MG63 (cell line): ENCODE measurements at regions not wholly inside any gene's neighbourhood (a gene's known extent, or its start where the extent isn't known, plus 50 kb on each side); places are given as distances from the start of the nearest gene placed in this dataset.

Experiments used
- DNase-seq: peaks from one replicate; pipeline ENCODE4 v3.0.0-alpha.2; 2020
- H3K27me3 ChIP-seq: fragments of 250-450 bp; sonication (Bioruptor Pico); 2 replicates; pipeline ENCODE4 v1.5.1; 2020; ENCODE audit warnings: mild to moderate bottlenecking, moderate library complexity
- H3K36me3 ChIP-seq: fragments of 250-450 bp; sonication (Bioruptor Pico); 2 replicates; pipeline ENCODE4 v1.5.1; 2020; ENCODE audit warnings: mild to moderate bottlenecking, moderate library complexity
- H3K4me3 ChIP-seq: fragments of 250-450 bp; sonication (Bioruptor Pico); 2 replicates; pipeline ENCODE4 v1.5.1; 2020; ENCODE audit warnings: mild to moderate bottlenecking, moderate library complexity
- H3K9me3 ChIP-seq: fragments of 250-450 bp; sonication (Bioruptor Pico); 2 replicates; pipeline ENCODE4 v1.5.1; 2020; ENCODE audit warnings: mild to moderate bottlenecking, moderate library complexity

GRCh38 chr4:138049355-138049754, 192.8 kb downstream of the SLC7A11 start:
- Histone ChIP-seq H3K36me3 (no peaks in the 10 kb centered on the region), H3K27me3 (no peaks in the 10 kb centered on the region), H3K9me3 (no peaks in the 10 kb centered on the region), H3K4me3 (no peak overlapping the region)
- no peak for DNase-seq

- DNase-seq: no peak
- Histone ChIP-seq H3K27me3 (no peaks in the 10 kb centered on the region), H3K4me3 (no peak overlapping the region), H3K36me3 (no peaks in the 10 kb centered on the region), H3K9me3 (no peaks in the 10 kb centered on the region)
Measured at GRCh38 chr4:138047290-138047689, 194.9 kb downstream of the SLC7A11 start.

- H3K36me3 ChIP-seq: no peaks in the 10 kb centered on the region
- H3K27me3 ChIP-seq: no peaks in the 10 kb centered on the region
- no peaks in the 10 kb centered on the region for H3K9me3 ChIP-seq
- H3K4me3 ChIP-seq: no peak overlapping the region
- no peak for DNase-seq
Measured at GRCh38 chr4:138045036-138045435, 197.1 kb downstream of the SLC7A11 start.

- DNase-seq: no peak
- no peak overlapping the region for H3K4me3 ChIP-seq
- no peaks in the 10 kb centered on the region for H3K27me3 ChIP-seq
- no peaks in the 10 kb centered on the region for H3K36me3 ChIP-seq
- no peaks in the 10 kb centered on the region for H3K9me3 ChIP-seq
Measured at GRCh38 chr4:138039010-138039409, 203.1 kb downstream of the SLC7A11 start.

- no peaks in the 10 kb centered on the region for H3K9me3 ChIP-seq
- no peak for DNase-seq
- H3K27me3 ChIP-seq: no peaks in the 10 kb centered on the region
- no peak overlapping the region for H3K4me3 ChIP-seq
- H3K36me3 ChIP-seq: no peaks in the 10 kb centered on the region
Measured at GRCh38 chr4:138037696-138038095, 204.5 kb downstream of the SLC7A11 start.

GRCh38 chr4:138035781-138036258, 206.3 kb downstream of the SLC7A11 start:
- Histone ChIP-seq H3K9me3 (no peaks in the 10 kb centered on the region), H3K36me3 (no peaks in the 10 kb centered on the region), H3K4me3 (no peak overlapping the region), H3K27me3 (no peaks in the 10 kb centered on the region)
- DNase-seq: no peak

GRCh38 chr4:138034871-138035270, 207.3 kb downstream of the SLC7A11 start:
- no peak for DNase-seq
- Histone ChIP-seq H3K9me3 (no peaks in the 10 kb centered on the region), H3K4me3 (no peak overlapping the region), H3K36me3 (no peaks in the 10 kb centered on the region), H3K27me3 (no peaks in the 10 kb centered on the region)

- no peak for DNase-seq
- Histone ChIP-seq H3K9me3 (no peaks in the 10 kb centered on the region), H3K27me3 (no peaks in the 10 kb centered on the region), H3K4me3 (no peak overlapping the region), H3K36me3 (no peaks in the 10 kb centered on the region)
Measured at GRCh38 chr4:138032222-138032621, 209.9 kb downstream of the SLC7A11 start.

- H3K4me3 ChIP-seq: no peak overlapping the region
- H3K27me3 ChIP-seq: no peaks in the 10 kb centered on the region
- H3K36me3 ChIP-seq: no peaks in the 10 kb centered on the region
- H3K9me3 ChIP-seq: no peaks in the 10 kb centered on the region
- DNase-seq: no peak
Measured at GRCh38 chr4:138030375-138030774, 211.8 kb downstream of the SLC7A11 start.

GRCh38 chr4:138028923-138029322, 213.2 kb downstream of the SLC7A11 start:
- Histone ChIP-seq H3K4me3 (no peak overlapping the region), H3K9me3 (no peaks in the 10 kb centered on the region), H3K36me3 (no peaks in the 10 kb centered on the region), H3K27me3 (no peaks in the 10 kb centered on the region)
- no peak for DNase-seq

GRCh38 chr4:138021139-138021830, 220.9 kb downstream of the SLC7A11 start:
- Histone ChIP-seq H3K9me3 (no peaks in the 10 kb centered on the region), H3K27me3 (no peaks in the 10 kb centered on the region), H3K4me3 (no peak overlapping the region), H3K36me3 (no peaks in the 10 kb centered on the region)
- no peak for DNase-seq

GRCh38 chr4:138014590-138015288, 227.4 kb downstream of the SLC7A11 start:
- H3K4me3 ChIP-seq: no peak overlapping the region
- DNase-seq: no peak
- H3K27me3 ChIP-seq: no peaks in the 10 kb centered on the region
- H3K9me3 ChIP-seq: no peaks in the 10 kb centered on the region
- no peaks in the 10 kb centered on the region for H3K36me3 ChIP-seq

GRCh38 chr4:138013625-138014024, 228.5 kb downstream of the SLC7A11 start:
- DNase-seq: no peak
- no peak overlapping the region for H3K4me3 ChIP-seq
- H3K36me3 ChIP-seq: no peaks in the 10 kb centered on the region
- H3K27me3 ChIP-seq: no peaks in the 10 kb centered on the region
- H3K9me3 ChIP-seq: no peaks in the 10 kb centered on the region

- Histone ChIP-seq H3K27me3 (no peaks in the 10 kb centered on the region), H3K36me3 (no peaks in the 10 kb centered on the region), H3K4me3 (no peak overlapping the region), H3K9me3 (no peaks in the 10 kb centered on the region)
- no peak for DNase-seq
Measured at GRCh38 chr4:138010639-138011038, 231.5 kb downstream of the SLC7A11 start.

GRCh38 chr4:138007572-138007971, 234.6 kb downstream of the SLC7A11 start:
- no peaks in the 10 kb centered on the region for H3K36me3 ChIP-seq
- DNase-seq: no peak
- no peaks in the 10 kb centered on the region for H3K9me3 ChIP-seq
- H3K27me3 ChIP-seq: no peaks in the 10 kb centered on the region
- no peak overlapping the region for H3K4me3 ChIP-seq

- DNase-seq: no peak
- Histone ChIP-seq H3K9me3 (no peaks in the 10 kb centered on the region), H3K36me3 (no peaks in the 10 kb centered on the region), H3K4me3 (no peak overlapping the region), H3K27me3 (no peaks in the 10 kb centered on the region)
Measured at GRCh38 chr4:138005486-138005885, 236.7 kb downstream of the SLC7A11 start.

GRCh38 chr4:138003248-138003647, 238.9 kb downstream of the SLC7A11 start:
- Histone ChIP-seq H3K9me3 (no peaks in the 10 kb centered on the region), H3K4me3 (no peak overlapping the region), H3K27me3 (no peaks in the 10 kb centered on the region), H3K36me3 (no peaks in the 10 kb centered on the region)
- DNase-seq: no peak
